Kidney epithelial cell (primary cell): ENCODE measurements at regions not wholly inside any gene's neighbourhood (a gene's known extent, or its start where the extent isn't known, plus 50 kb on each side); places are given as distances from the start of the nearest gene placed in this dataset.

Source experiments
- DNase-seq: peaks from one replicate; pipeline ENCODE4 v3.0.0-alpha.2; 2010; ENCODE audit warnings: low read depth
- H3K27me3 ChIP-seq: 2 replicates; pipeline ENCODE4 v1.6.0; 2011; ENCODE audit warnings: low read length; ENCODE audit not compliant: control insufficient read depth, insufficient read depth
- H3K36me3 ChIP-seq: 2 replicates; pipeline ENCODE4 v1.5.1; 2011; ENCODE audit warnings: low read length; ENCODE audit not compliant: control insufficient read depth, insufficient read depth
- H3K4me3 ChIP-seq: 2 replicates; pipeline ENCODE4 v1.5.1; 2011; ENCODE audit warnings: low read depth, mild to moderate bottlenecking, control low read depth, low read length
- TF ChIP-seq, protein P1 (sequence below): IDR thresholded peaks from 2 replicates; pipeline ENCODE4 v1.5.1; 2011; ENCODE audit warnings: mild to moderate bottlenecking, moderate library complexity, low read length, control low read depth, inconsistent platforms; ENCODE audit not compliant: insufficient read depth, poor library complexity, severe bottlenecking

DNA sequence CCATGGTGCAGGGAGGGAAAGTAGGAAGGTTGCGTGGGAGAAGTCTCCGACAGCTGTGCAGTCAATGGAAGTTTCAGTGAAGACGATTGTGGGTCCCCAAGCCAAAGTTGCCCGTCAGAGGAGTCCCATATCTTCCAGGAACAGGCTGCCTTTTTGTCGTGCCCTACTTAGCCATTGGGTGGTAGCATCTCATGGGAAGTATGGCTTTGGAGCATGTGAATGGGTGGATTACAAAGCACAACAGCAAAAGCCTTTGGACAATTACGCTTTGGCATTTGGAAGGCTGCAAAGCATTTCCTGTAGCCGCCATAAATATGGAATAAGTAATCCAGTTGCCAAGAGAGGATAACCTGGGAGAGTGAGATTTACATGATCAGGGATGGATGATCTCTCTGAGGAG is 300.7 kb upstream of the BOD1L1 start:
- no peak for DNase-seq
- Histone ChIP-seq H3K27me3 (no peaks in the 10 kb centered on the region), H3K4me3 (no peak overlapping the region), H3K36me3 (no peaks in the 10 kb centered on the region)
- TF ChIP-seq, protein P1, sequence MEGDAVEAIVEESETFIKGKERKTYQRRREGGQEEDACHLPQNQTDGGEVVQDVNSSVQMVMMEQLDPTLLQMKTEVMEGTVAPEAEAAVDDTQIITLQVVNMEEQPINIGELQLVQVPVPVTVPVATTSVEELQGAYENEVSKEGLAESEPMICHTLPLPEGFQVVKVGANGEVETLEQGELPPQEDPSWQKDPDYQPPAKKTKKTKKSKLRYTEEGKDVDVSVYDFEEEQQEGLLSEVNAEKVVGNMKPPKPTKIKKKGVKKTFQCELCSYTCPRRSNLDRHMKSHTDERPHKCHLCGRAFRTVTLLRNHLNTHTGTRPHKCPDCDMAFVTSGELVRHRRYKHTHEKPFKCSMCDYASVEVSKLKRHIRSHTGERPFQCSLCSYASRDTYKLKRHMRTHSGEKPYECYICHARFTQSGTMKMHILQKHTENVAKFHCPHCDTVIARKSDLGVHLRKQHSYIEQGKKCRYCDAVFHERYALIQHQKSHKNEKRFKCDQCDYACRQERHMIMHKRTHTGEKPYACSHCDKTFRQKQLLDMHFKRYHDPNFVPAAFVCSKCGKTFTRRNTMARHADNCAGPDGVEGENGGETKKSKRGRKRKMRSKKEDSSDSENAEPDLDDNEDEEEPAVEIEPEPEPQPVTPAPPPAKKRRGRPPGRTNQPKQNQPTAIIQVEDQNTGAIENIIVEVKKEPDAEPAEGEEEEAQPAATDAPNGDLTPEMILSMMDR, result no peak

DNA sequence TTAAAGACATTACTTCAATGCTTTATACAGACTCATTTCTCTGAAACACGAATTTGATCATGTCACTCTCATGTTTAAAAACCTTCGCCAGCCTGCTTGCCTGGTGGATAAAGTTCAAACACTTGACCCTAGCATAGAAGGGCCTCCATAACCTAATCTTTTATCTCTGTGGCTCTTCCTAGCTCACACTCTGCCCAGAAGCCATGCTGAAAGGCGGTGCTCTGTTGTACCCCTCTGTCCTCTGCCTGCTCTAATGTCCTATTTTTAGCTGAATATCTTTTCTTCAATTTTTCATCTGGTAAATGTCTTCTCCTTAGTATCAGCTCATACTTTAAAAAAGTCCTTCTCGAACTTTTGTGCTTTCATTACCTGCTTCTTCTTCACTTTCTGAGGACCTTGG is 302.6 kb upstream of the BOD1L1 start:
- TF ChIP-seq, protein P1, result no peak
- Histone ChIP-seq H3K4me3 (no peak overlapping the region), H3K27me3 (no peaks in the 10 kb centered on the region), H3K36me3 (no peaks in the 10 kb centered on the region)
- no peak for DNase-seq

DNA sequence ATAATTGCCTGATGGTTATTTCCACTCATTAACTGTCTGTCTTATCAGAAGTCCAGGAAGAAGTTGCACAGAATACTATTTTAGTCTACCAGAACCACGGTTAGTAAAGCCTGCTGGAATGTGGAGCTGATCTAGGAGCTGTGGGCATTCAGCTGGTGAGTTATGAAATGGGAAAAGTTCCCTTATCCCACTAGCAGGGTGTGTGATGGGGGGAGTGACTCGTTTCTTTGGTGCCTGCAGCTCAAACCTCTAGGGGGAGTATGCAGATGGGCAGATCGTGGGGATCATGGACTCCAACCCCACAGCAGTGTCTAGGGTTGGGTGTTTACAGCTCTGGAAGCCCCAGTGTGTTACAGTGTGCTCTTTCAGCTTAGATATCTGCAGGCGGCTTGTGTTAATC is 305.7 kb upstream of the BOD1L1 start:
- Histone ChIP-seq H3K4me3 (no peak overlapping the region), H3K27me3 (no peaks in the 10 kb centered on the region), H3K36me3 (no peaks in the 10 kb centered on the region)
- no peak for DNase-seq
- TF ChIP-seq, protein P1, result no peak

DNA sequence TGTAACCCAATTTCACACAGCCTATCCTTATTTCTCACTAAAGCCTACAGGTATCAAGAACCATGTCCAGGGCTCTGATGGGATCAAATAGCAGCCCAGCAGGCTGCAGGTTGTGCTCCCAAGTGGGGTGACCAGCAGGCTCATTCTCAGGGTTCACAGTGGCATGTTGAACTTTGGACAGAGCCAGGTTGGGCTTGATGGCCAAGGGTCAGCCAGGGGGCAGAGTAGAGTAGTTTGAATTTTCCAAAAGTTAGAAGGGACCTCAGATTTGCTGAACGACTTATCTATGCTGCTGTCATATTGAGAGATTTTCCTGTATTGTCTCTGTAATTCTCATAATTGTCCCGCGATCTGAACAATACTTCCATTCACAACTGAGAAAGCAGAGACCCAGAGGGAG is 310.8 kb upstream of the BOD1L1 start:
- no peaks in the 10 kb centered on the region for H3K36me3 ChIP-seq
- TF ChIP-seq, protein P1, result no peak
- H3K27me3 ChIP-seq, result no peaks in the 10 kb centered on the region
- no peak for DNase-seq
- H3K4me3 ChIP-seq, result no peak overlapping the region

DNA sequence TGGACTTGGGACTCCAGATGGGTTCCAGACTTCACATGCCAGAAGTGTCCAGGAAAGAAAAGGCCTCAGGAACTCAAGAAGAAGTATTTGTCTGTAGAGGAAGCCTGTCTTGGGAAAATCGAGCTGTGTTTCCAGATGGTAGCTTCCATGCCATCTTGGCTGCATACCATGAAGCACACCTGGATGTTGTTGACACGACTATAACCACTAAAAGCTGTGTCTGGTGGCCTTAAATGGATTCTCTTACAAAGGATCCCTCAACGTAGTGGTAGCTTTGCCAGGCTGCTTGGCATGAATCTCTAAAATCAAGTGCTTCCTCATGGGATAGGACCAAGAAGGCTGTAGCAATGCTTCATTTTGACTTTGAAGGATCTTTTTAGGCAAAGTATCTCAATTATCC is 313.4 kb upstream of the BOD1L1 start:
- TF ChIP-seq, protein P1, result no peak
- Histone ChIP-seq H3K4me3 (no peak overlapping the region), H3K36me3 (no peaks in the 10 kb centered on the region), H3K27me3 (no peaks in the 10 kb centered on the region)
- no peak for DNase-seq

DNA sequence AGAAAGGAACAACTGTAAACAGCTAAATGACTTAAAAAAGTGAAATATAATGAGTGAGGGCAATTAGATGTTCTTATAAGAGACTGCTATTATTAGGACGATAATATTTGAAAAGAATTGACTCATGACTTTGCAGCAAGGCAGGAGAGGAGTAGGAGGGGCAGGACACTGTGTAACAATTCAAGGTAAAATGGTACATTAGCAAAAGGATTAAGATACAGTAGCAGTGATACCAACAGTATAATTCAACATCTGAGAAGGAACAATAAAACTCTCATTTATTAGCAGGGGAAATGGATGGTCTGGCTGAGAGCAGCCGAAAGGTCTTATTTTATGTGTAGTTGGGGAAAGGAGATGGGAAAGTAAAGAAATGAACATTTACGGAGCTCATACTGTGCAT is 315.5 kb upstream of the BOD1L1 start:
- TF ChIP-seq, protein P1, result no peak
- DNase-seq, result no peak
- H3K4me3 ChIP-seq, result no peak overlapping the region
- H3K36me3 ChIP-seq, result no peaks in the 10 kb centered on the region
- no peaks in the 10 kb centered on the region for H3K27me3 ChIP-seq
